Superior temporal gyrus (tissue), 1 donor: ENCODE measurements at regions not wholly inside any gene's neighbourhood (a gene's known extent, or its start where the extent isn't known, plus 50 kb on each side); places are given as distances from the start of the nearest gene placed in this dataset.
"Not testable (repeated sequence)": the region's sequence is repeated elsewhere in the genome, so short reads cannot be mapped to it uniquely, and the experiment has no call there.

Source experiments
- DNase-seq: peaks from one replicate; pipeline ENCODE4 v3.0.0-alpha.2; 2016; ENCODE audit errors: extremely low spot score

- no peak for DNase-seq
These were observed 257.7 kb downstream of the SPRY2 start for GRCh38 chr13:80083081-80083852.

GRCh38 chr13:80082396-80083080, 258.4 kb downstream of the SPRY2 start:
- no peak for DNase-seq

GRCh38 chr13:80074811-80075210, 266.1 kb downstream of the SPRY2 start:
- DNase-seq = no peak

DNA sequence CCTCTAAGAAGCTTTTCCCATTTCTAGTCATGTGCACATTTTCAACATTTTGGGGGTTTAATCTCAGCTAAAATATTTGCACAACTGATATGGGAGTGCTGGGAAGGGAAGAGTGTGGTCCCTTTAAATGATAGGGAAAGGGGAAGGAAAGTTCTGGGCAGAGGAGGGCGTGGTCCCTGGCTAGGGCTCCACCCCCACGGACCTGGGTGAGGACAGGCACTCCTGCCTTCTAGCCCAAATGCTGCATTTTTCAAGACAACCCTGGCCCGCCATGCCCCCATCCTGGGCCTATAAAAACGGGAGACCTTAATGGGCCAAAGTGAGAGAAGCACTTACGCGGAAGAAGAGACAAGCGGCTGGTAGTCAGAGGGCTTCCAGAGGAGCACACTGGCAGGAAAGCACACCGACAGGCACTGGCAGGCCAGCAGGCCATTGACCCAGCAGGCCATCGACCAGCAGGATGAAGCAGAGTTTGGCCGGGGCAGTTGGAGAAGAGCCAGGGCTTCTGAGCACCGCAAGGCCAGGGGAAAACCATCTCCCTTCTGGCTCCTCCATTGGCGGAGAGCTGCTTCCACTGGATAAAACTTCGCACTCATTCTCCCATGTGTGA, 266.7 kb downstream of the SPRY2 start:
- no peak for DNase-seq

GRCh38 chr13:80072231-80072630, 268.7 kb downstream of the SPRY2 start:
- DNase-seq = no peak

DNA sequence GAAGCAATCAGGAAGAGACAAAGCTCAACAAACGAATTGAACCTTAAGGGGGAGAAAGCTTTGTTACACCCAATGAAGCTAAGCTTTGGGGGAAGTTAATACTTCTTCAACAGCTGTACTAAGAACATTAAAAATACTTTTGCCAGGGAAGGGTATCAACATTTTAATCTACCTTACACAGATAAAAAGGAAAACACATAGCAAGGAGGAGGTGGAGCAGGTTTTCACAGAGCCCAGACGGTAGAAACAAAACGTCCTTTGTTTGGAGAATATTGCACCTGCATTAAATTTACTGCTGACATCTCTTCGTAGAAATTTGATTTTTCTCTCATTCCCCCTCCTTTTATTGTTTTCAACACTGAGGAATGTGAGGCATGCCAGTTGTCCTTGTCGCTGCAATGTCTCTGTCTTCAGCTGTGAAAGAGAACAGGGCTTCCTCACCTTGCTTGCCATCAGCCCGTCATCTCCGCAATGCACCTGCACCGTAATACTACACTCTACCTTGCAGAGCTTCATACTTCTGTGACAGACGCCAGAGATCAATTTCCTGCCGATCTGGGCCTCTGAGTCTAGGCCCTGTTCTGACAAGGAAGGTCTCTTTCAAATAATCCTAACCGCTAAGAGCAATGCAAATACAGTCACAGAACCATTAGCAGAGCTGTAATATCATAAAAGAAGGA, 270.8 kb downstream of the SPRY2 start:
- no peak for DNase-seq

DNA sequence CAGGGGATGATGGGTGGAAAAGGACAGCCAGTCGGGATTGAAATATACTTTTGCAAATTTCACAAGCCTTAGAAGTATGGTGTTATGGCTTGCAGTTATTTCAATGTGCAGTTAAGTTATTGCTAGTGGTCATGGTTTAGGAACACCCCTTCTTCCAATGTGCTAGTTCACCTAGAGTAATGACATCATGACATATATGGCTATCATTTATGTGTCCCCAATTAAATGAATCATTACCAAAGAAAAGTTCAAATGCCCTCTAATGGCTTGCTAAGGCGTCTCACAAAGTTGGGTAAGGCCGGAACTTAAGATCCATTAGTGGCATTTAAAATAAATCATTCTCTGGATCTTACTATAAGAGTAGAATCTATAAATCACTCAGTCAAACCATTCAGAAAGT, 271.6 kb downstream of the SPRY2 start:
- DNase-seq = no peak

DNA sequence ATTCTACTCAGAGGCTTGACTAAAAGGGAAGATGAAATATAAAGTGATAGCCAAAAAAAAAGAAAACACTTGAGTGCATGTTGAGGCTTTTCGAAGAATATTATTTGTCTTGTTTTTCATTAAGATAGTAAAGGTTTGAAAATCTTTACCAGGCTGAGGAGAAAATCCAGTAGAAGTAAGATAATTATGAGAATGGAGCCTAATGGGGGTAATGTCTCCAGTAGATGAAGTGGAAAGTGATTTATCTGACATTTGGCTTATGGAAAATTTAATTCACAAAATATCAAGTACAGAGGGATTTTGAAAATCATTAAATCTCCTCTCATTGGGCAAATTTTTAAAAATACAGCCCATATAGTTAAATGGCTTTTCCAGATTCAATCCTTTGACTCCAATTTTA, 274.9 kb downstream of the SPRY2 start:
- DNase-seq = no peak

DNA sequence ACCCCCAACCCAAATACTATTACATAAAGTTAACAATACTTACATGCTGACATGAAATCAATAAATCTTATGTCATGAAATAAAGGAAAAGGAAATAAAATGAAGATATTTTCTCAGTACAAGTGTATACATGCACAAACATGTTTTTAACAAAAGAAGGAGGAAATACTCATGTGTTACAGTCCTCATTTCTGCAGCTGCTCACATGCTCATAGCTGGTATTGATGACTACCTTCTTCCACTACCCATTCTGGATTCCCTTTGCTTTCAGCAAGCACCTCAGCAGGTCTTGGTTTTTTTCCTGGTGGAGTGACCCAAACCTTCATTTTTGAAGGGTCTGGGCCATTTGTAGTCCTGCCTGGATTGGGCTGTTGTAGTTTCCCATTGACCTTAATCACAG, 278.5 kb downstream of the SPRY2 start:
- DNase-seq = not testable (repeated sequence)

DNA sequence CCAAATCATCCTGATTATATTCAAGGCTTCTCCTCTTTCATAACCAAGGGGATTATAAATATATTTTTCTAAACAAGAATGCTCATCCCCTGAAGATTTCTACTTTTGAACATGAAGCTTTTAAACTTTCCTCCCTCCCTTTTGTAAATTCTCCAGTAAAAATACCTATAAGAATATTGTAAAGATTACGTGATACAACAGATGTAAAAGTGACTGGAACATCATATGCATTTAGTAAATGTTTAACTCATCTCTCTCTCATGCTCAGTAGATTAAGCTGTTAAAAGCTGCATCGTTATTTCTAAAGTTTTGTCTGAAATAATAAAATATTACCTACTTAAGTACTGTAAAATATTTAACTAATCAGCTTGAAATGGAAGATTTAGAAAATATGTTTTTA, 281.1 kb downstream of the SPRY2 start:
- DNase-seq = no peak

- DNase-seq = no peak
These were observed 282.3 kb downstream of the SPRY2 start for GRCh38 chr13:80058626-80059025.

DNA sequence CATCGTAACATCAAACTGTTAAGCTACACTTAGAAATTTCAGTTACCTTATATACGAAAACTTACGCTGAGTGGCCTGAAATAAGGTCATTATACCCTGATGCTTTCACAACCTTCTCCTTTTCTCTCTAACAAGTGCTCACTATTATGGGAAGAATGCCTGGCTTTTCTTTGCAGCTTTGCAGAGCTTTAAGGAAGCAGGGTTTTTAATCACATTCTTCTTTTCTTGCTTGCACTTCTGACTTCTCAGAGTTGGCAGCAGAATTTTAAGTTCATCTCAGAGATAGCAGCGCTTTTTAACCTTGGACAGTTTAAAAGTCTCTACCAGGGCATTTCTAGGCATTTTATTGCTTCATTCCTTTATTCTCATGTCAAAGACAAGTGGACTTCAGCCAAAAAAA, 285.1 kb downstream of the SPRY2 start:
- DNase-seq = peak; percentile 65

DNA sequence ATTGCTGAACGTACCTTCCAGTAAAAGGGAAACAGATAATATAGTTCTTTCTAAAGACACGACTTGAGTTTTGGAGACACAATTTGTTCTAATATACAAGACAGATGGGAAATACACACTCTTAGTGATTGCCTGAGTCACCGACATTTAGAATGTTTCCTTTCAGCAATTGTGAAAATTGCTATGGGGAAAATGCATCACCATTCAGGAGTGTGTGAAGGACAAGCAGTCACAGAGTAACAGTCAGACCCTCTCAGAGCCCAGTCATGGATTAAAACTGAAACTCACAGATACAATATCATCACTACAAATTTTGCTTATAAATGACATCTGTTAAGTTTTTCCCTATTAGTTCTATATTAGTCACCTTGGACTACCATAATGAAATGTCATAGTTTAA, 286.1 kb downstream of the SPRY2 start:
- peak; percentile 40 for DNase-seq

DNA sequence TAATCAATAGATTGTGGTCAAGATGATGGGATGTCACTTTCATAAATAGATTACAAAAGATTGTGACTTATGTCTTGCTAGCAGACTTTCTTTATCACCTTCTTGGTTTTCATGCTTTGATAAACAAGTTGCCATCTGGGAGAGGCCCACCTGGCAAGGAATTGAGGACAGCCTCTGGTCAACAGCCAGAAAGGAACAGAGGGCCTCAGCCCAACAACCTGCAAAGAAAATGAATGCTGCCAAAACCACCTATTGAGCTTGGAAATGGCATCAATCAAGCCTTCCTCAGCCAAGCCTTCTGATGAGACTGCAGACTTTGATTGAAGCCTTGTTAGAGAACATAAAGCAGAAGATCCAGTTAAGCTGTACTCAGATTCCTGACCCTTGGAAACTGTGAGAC, 288.6 kb downstream of the SPRY2 start:
- no peak for DNase-seq

GRCh38 chr13:80050252-80050651, 290.7 kb downstream of the SPRY2 start:
- DNase-seq = no peak

GRCh38 chr13:80048802-80049201, 292.1 kb downstream of the SPRY2 start:
- DNase-seq = peak; percentile 88

GRCh38 chr13:80048030-80048429, 292.9 kb downstream of the SPRY2 start:
- DNase-seq = no peak

DNA sequence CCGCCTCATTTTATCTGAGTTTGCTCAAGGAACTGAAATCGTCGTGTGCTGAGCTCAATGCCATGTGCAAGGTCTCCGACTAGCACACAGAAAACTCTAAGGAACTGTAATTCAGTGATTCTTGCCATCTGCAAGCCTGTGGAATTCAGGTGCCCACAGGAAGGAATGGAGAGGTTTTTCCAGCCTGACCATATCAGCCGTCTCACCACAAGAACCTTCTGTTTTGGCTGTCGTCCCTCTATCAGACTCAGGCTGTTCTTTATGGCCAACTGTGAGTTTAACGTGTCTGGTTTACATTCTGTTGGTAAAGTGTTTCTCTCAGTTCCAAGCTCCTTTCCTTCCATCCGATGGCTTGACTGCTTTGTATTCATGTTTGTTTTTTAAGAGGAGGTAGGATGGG, 293.5 kb downstream of the SPRY2 start:
- DNase-seq = no peak

- DNase-seq = no peak
These were observed 300.0 kb downstream of the SPRY2 start for GRCh38 chr13:80040981-80041317.

DNA sequence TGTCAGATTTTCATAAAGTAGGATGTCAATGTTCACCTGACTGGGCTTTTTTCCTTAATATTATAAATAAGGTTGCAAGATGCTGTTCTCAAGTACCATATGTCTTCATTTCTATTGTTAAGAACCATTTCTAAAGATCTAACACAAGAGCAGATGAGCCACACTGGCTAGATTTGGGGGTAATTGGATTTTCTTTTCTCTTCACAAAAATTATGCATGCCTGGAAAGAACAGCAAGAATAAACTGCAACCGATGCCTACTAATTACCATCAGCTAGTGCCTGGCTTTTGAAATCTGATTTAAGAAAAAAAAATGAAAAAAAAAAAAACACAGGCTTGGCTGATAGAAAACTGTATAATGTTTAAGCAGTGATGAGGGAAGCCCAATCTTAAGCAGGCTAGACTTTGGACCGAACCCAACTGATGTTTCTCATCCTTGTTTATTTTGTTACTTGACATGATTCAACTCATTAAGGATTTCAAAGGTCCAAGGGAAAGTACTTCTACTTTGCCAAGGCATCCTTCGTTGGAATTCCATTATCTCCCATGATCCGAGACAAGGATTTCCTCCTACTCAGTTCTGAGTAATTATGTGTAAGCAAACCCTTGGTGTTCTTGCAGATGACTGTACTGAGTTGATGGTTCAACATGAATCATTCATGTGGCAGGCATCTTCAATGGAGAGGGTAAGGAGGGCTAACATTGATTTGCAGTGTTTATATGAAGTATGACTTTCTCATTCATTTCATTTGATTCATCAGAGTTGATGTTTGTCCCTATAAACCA, 300.5 kb downstream of the SPRY2 start:
- peak; percentile 67 for DNase-seq

DNA sequence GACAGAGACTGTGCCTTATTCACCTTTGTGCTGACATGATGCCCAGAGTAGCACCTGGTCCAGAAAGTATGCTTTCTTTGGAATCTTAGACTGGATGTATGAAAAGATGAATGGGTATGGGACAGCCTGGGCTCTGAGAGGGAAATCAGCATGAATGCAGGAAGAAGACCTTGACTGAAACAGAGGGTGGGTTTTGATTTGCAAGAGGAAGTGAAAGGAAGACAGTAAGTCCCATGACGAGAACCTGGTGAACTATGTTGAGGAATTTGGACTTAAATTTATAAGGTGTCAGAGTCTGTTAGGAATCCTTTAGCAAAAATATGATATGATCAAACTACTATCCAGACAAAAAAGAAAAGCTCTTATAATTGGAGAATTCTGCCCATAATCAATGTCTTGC, 301.9 kb downstream of the SPRY2 start:
- no peak for DNase-seq

- no peak for DNase-seq
These were observed 302.6 kb downstream of the SPRY2 start for GRCh38 chr13:80038371-80038770.
